ENCODE measurements at regions not wholly inside any gene's neighbourhood (a gene's known extent, or its start where the extent isn't known, plus 50 kb on each side); places are given as distances from the start of the nearest gene placed in this dataset.
"Not testable (repeated sequence)": the region's sequence is repeated elsewhere in the genome, so short reads cannot be mapped to it uniquely, and the experiment has no call there.

- DNase-seq, result no peak
These were observed 411.2 kb upstream of the TBL1XR1 start for GRCh38 chr3:177608443-177608842.

GRCh38 chr3:177609613-177610012, 412.3 kb upstream of the TBL1XR1 start:
- DNase-seq, result no peak

- DNase-seq, result no peak
These were observed 413.0 kb upstream of the TBL1XR1 start for GRCh38 chr3:177610262-177610661.

GRCh38 chr3:177610686-177611633, 413.7 kb upstream of the TBL1XR1 start:
- DNase-seq, result peak; percentile 80

- no peak for DNase-seq
These were observed 414.6 kb upstream of the TBL1XR1 start for GRCh38 chr3:177611752-177612334.

- DNase-seq, result no peak
These were observed 416.6 kb upstream of the TBL1XR1 start for GRCh38 chr3:177613901-177614300.

GRCh38 chr3:177615015-177615414, 417.7 kb upstream of the TBL1XR1 start:
- peak; percentile 71 for DNase-seq

GRCh38 chr3:177618873-177619733, 421.8 kb upstream of the TBL1XR1 start:
- no peak for DNase-seq

GRCh38 chr3:177620073-177620472, 422.8 kb upstream of the TBL1XR1 start:
- no peak for DNase-seq

- DNase-seq, result no peak
These were observed 425.2 kb upstream of the TBL1XR1 start for GRCh38 chr3:177622520-177622919.

GRCh38 chr3:177622982-177623617, 425.8 kb upstream of the TBL1XR1 start:
- DNase-seq, result no peak

GRCh38 chr3:177624528-177625495, 427.5 kb upstream of the TBL1XR1 start:
- peak; percentile 94 for DNase-seq

- DNase-seq, result no peak
These were observed 428.8 kb upstream of the TBL1XR1 start for GRCh38 chr3:177626045-177626444.

GRCh38 chr3:177628095-177628719, 430.9 kb upstream of the TBL1XR1 start:
- DNase-seq, result not testable (repeated sequence)

- no peak for DNase-seq
These were observed 432.0 kb upstream of the TBL1XR1 start for GRCh38 chr3:177629276-177629675.

GRCh38 chr3:177633671-177634207, 436.5 kb upstream of the TBL1XR1 start:
- no peak for DNase-seq

- not testable (repeated sequence) for DNase-seq
These were observed 438.4 kb upstream of the TBL1XR1 start for GRCh38 chr3:177635601-177636106.

- peak; percentile 90 for DNase-seq
These were observed 443.2 kb upstream of the TBL1XR1 start for GRCh38 chr3:177640319-177640965.

- DNase-seq, result no peak
These were observed 443.9 kb upstream of the TBL1XR1 start for GRCh38 chr3:177641206-177641605.

Data from DMS53 (cell line).